MCF 10A (cell line): ENCODE measurements at regions not wholly inside any gene's neighbourhood (a gene's known extent, or its start where the extent isn't known, plus 50 kb on each side); places are given as distances from the start of the nearest gene placed in this dataset.

Experiments
- BruUV-seq: library from RNA; stranded (reverse); fragments of 400-500 nt; replicated peaks from 2 replicates; lab custom pipeline; 2021; lab: Mats Ljungman, UMichigan
- CTCF ChIA-PET: fragments of 300-600 bp; sonication (Branson Sonifier 250); formaldehyde crosslinking; extraction: SDS; loops from one replicate; lab custom pipeline; 2021; ENCODE audit warnings: antibody characterized with exemption, inconsistent platforms; lab: Yijun Ruan, JAX
- POLR2A ChIA-PET: fragments of 300-600, 350-650 bp; sonication (Branson Sonifier 250); formaldehyde crosslinking; extraction: SDS; loops from one replicate; lab custom pipeline; 2020; ENCODE audit warnings: antibody characterized with exemption, inconsistent platforms; lab: Yijun Ruan, JAX
- DNase-seq: peaks from one replicate; pipeline ENCODE4 v3.0.0-alpha.2; 2018; ENCODE audit not compliant: unreplicated experiment
- H3K27ac Mint-ChIP-seq: one replicate; pipeline ENCODE4 v1.8.0; 2022; ENCODE audit warnings: mild to moderate bottlenecking, low read depth, mixed read lengths; ENCODE audit not compliant: unreplicated experiment
- H3K27me3 Mint-ChIP-seq: one replicate; pipeline ENCODE4 v1.8.0; 2022; ENCODE audit warnings: mixed read lengths; ENCODE audit not compliant: insufficient read depth, unreplicated experiment
- H3K36me3 Mint-ChIP-seq: one replicate; pipeline ENCODE4 v1.8.0; 2022; ENCODE audit warnings: mild to moderate bottlenecking, moderate library complexity, mixed read lengths; ENCODE audit not compliant: insufficient read depth, unreplicated experiment
- H3K4me1 Mint-ChIP-seq: one replicate; pipeline ENCODE4 v1.8.0; 2022; ENCODE audit warnings: mixed read lengths; ENCODE audit not compliant: insufficient read depth, unreplicated experiment
- H3K4me3 Mint-ChIP-seq: one replicate; pipeline ENCODE4 v1.8.0; 2022; ENCODE audit warnings: mild to moderate bottlenecking, moderate library complexity, mixed read lengths; ENCODE audit not compliant: unreplicated experiment
- H3K9me3 Mint-ChIP-seq: one replicate; pipeline ENCODE4 v1.8.0; 2022; ENCODE audit warnings: mixed read lengths; ENCODE audit not compliant: unreplicated experiment
- intact Hi-C: fragments of 100-400 bp; cut with micrococcal nuclease; formaldehyde crosslinking; loops from 2 replicates; pipeline ENCODE4 v1.14.1; 2022
- TF ChIP-seq, protein P1 (sequence below): fragments of 200-600 bp; IDR thresholded peaks from one replicate; pipeline ENCODE4 v1.8.0; 2022; ENCODE audit warnings: antibody characterized with exemption, mild to moderate bottlenecking; ENCODE audit not compliant: unreplicated experiment

- intact Hi-C loops, result no loop called here
- no peak overlapping the region for H3K4me3 Mint-ChIP-seq
- no TSS peak for BruUV-seq
- H3K4me1 Mint-ChIP-seq, result no peaks in the 10 kb centered on the region
- POLR2A ChIA-PET, result interaction anchor here (0.6 to 0.8 kb wide), 3 partner anchors 10 to 148 kb away, joined by 3 to 4 read pairs (median 3); no protein-coding TSS in a partner anchor
- H3K9me3 Mint-ChIP-seq, result peaks cover 8% of the 10 kb centered on the region
- CTCF ChIA-PET, result no interaction called here
- DNase-seq, result no peak
- H3K27me3 Mint-ChIP-seq, result no peaks in the 10 kb centered on the region
- TF ChIP-seq, protein P1, sequence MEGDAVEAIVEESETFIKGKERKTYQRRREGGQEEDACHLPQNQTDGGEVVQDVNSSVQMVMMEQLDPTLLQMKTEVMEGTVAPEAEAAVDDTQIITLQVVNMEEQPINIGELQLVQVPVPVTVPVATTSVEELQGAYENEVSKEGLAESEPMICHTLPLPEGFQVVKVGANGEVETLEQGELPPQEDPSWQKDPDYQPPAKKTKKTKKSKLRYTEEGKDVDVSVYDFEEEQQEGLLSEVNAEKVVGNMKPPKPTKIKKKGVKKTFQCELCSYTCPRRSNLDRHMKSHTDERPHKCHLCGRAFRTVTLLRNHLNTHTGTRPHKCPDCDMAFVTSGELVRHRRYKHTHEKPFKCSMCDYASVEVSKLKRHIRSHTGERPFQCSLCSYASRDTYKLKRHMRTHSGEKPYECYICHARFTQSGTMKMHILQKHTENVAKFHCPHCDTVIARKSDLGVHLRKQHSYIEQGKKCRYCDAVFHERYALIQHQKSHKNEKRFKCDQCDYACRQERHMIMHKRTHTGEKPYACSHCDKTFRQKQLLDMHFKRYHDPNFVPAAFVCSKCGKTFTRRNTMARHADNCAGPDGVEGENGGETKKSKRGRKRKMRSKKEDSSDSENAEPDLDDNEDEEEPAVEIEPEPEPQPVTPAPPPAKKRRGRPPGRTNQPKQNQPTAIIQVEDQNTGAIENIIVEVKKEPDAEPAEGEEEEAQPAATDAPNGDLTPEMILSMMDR, result no peak
- no peaks in the 10 kb centered on the region for H3K36me3 Mint-ChIP-seq
- H3K27ac Mint-ChIP-seq, result no peak overlapping the region
Measured at GRCh38 chr14:43651896-43652295, 855.2 kb downstream of the FSCB start.

DNA sequence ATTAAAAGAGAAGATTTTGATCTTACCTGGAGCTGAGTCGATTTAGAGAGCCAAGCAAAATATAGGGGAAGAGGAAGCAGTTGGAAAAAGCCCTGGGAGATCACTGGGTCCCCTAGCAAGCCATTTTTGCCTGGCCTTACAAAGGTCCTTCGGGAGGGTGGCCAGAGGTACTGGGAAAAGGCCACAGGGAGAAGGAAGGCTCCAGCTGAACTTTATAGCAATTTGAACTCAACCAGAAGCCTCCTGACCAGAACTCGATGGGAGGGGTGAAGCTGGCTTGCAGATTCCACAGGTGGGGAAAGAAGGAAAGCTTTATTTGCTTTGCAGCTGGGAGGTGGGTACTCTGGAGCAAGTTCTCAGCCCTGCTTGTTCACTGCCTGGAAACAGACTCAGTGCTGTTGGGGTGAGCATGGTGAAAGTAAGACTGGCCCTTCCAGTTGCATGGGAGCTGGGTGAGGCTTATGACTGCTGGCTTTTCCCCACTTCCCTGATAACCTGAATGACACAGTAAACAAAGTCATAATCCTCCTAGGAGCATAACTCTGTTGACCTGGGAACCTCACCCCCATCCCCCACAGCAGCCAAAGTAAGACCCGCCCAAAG, 855.8 kb downstream of the FSCB start:
- peaks cover 8% of the 10 kb centered on the region for H3K9me3 Mint-ChIP-seq
- H3K27ac Mint-ChIP-seq, result no peak overlapping the region
- ChIA-PET CTCF (no interaction called here), POLR2A (interaction anchor here (0.6 to 0.8 kb wide), 4 partner anchors 9 to 148 kb away, joined by 3 read pairs; no protein-coding TSS in a partner anchor)
- no peaks in the 10 kb centered on the region for H3K4me1 Mint-ChIP-seq
- BruUV-seq, result no TSS peak
- H3K36me3 Mint-ChIP-seq, result no peaks in the 10 kb centered on the region
- intact Hi-C loops, result no loop called here
- no peak overlapping the region for H3K4me3 Mint-ChIP-seq
- no peaks in the 10 kb centered on the region for H3K27me3 Mint-ChIP-seq
- TF ChIP-seq, protein P1, result no peak
- DNase-seq, result no peak

GRCh38 chr14:43649508-43649907, 857.6 kb downstream of the FSCB start:
- peaks cover 7% of the 10 kb centered on the region for H3K4me1 Mint-ChIP-seq
- H3K9me3 Mint-ChIP-seq, result peaks cover 8% of the 10 kb centered on the region
- intact Hi-C loops, result no loop called here
- CTCF ChIA-PET, result no interaction called here
- H3K36me3 Mint-ChIP-seq, result no peaks in the 10 kb centered on the region
- POLR2A ChIA-PET, result no interaction called here
- TF ChIP-seq, protein P1, result no peak
- no peak for DNase-seq
- no peak overlapping the region for H3K27ac Mint-ChIP-seq
- no peak overlapping the region for H3K4me3 Mint-ChIP-seq
- H3K27me3 Mint-ChIP-seq, result no peaks in the 10 kb centered on the region
- no TSS peak for BruUV-seq

GRCh38 chr14:43647302-43647701, 859.8 kb downstream of the FSCB start:
- H3K36me3 Mint-ChIP-seq, result no peaks in the 10 kb centered on the region
- intact Hi-C loops, result no loop called here
- no peak overlapping the region for H3K27ac Mint-ChIP-seq
- CTCF ChIA-PET, result interaction anchor here (0.6 kb wide), 1 partner anchor 337 kb away, joined by 4 read pairs; no protein-coding TSS in a partner anchor
- POLR2A ChIA-PET, result interaction anchor here (0.6 to 0.7 kb wide), 2 partner anchors 134 to 762 kb away, joined by 3 to 4 read pairs; no protein-coding TSS in a partner anchor
- peaks cover 13% of the 10 kb centered on the region for H3K4me1 Mint-ChIP-seq
- no peaks in the 10 kb centered on the region for H3K9me3 Mint-ChIP-seq
- no peak overlapping the region for H3K4me3 Mint-ChIP-seq
- DNase-seq, result peak; percentile 3
- no TSS peak for BruUV-seq
- H3K27me3 Mint-ChIP-seq, result no peaks in the 10 kb centered on the region
- TF ChIP-seq, protein P1, result no peak
